Endothelial cell of umbilical vein (primary cell): ENCODE measurements at regions not wholly inside any gene's neighbourhood (a gene's known extent, or its start where the extent isn't known, plus 50 kb on each side); places are given as distances from the start of the nearest gene placed in this dataset.

Source experiments
- BruUV-seq: library from RNA; stranded (reverse); fragments of 400-500 nt; replicated peaks from 2 replicates; lab custom pipeline; 2021; lab: Mats Ljungman, UMichigan
- CTCF ChIA-PET: fragments of 300-600, 350-600 bp; sonication (Branson Sonifier 250); formaldehyde crosslinking; loops from one replicate; lab custom pipeline; 2021; ENCODE audit warnings: antibody characterized with exemption, inconsistent platforms; lab: Charles Lee
- POLR2A ChIA-PET: fragments of 300-600, 350-600 bp; sonication (Branson Sonifier 250); formaldehyde crosslinking; loops from one replicate; lab custom pipeline; 2021; ENCODE audit warnings: antibody characterized with exemption, inconsistent platforms; lab: Charles Lee
- DNase-seq: peaks from one replicate; pipeline ENCODE4 v3.0.0-alpha.2; 2011; ENCODE audit warnings: low read depth, low spot score
- FAIRE-seq: peaks from 2 replicates; lab custom pipeline; 2011; peaks lifted over from hg19 to GRCh38; lab: Jason Lieb, UNC
- H2AFZ ChIP-seq: 2 replicates; pipeline ENCODE4 v1.6.0; 2012; ENCODE audit warnings: low read depth, low read length, control low read depth, inconsistent platforms
- H3K27ac ChIP-seq: 2 replicates; pipeline ENCODE4 v1.5.1; 2011; ENCODE audit warnings: low read depth, mild to moderate bottlenecking, control low read depth, low read length, moderate library complexity; ENCODE audit not compliant: insufficient read depth
- H3K27me3 ChIP-seq, 2 experiments: 2 replicates each; pipeline versions ENCODE4 v1.6.0 to v1.6.1; 2011; ENCODE audit warnings: low read length in 2 of 2, mixed read lengths in 1 of 2; ENCODE audit not compliant: control insufficient read depth in 2 of 2, insufficient read depth in 2 of 2
- H3K36me3 ChIP-seq, 2 experiments: 2 replicates in 1 of 2; 3 replicates in 1 of 2; pipeline ENCODE4 v1.5.1; 2011; ENCODE audit warnings: low read length in 2 of 2, mild to moderate bottlenecking in 1 of 2, moderate library complexity in 1 of 2; ENCODE audit not compliant: control insufficient read depth in 2 of 2, insufficient read depth in 2 of 2; ENCODE audit errors: extremely low read depth in 1 of 2
- H3K4me1 ChIP-seq: 3 replicates; pipeline ENCODE4 v1.5.1; 2011; ENCODE audit warnings: mild to moderate bottlenecking, low read length; ENCODE audit not compliant: control insufficient read depth, insufficient read depth; ENCODE audit errors: extremely low read depth
- H3K4me2 ChIP-seq: 2 replicates; pipeline ENCODE4 v1.6.1; 2011; ENCODE audit warnings: low read length, control low read depth, mixed read lengths; ENCODE audit not compliant: insufficient read depth
- H3K4me3 ChIP-seq, 3 experiments: fragments of 200-600 bp in 1 of 3; sonication (generic), shearing (Covaris generic) in 1 of 3; replicated peaks in 1 of 3; 2 replicates each; pipeline ENCODE4 v1.5.1; 2011 to 2016; ENCODE audit warnings: control low read depth in 3 of 3, low read length in 3 of 3, mild to moderate bottlenecking in 2 of 3, inconsistent platforms in 1 of 3, low read depth in 1 of 3, moderate library complexity in 1 of 3; ENCODE audit not compliant: insufficient read depth in 1 of 3
- H3K79me2 ChIP-seq: 2 replicates; pipeline ENCODE4 v1.6.0; 2012; ENCODE audit warnings: low read length, inconsistent platforms; ENCODE audit not compliant: control insufficient read depth, insufficient read depth
- H3K9ac ChIP-seq: replicated peaks from 2 replicates; pipeline ENCODE3; 2011; ENCODE audit warnings: low read length, control low read depth; ENCODE audit not compliant: insufficient read depth; ENCODE audit errors: extremely low read depth
- H3K9me1 ChIP-seq: replicated peaks from 3 replicates; pipeline ENCODE4 v1.6.0; 2011; ENCODE audit warnings: mild to moderate bottlenecking, low read length; ENCODE audit not compliant: control insufficient read depth, insufficient read depth; ENCODE audit errors: extremely low read depth
- H3K9me3 ChIP-seq: replicated peaks from 2 replicates; pipeline ENCODE4 v1.5.1; 2012; ENCODE audit warnings: low read length, inconsistent platforms; ENCODE audit not compliant: control insufficient read depth, insufficient read depth
- H4K20me1 ChIP-seq: replicated peaks from 2 replicates; pipeline ENCODE3; 2011; ENCODE audit warnings: mild to moderate bottlenecking, low read length; ENCODE audit not compliant: control insufficient read depth, insufficient read depth; ENCODE audit errors: extremely low read depth
- EZH2 ChIP-seq: IDR thresholded peaks from 2 replicates; pipeline ENCODE4 v1.6.1; 2012; ENCODE audit warnings: borderline replicate concordance, low read depth, mild to moderate bottlenecking, moderate library complexity, low read length, inconsistent platforms; ENCODE audit not compliant: severe bottlenecking
- FOS ChIP-seq: IDR thresholded peaks from 2 replicates; pipeline ENCODE4 v1.6.1; 2011; ENCODE audit warnings: mild to moderate bottlenecking, low read length, moderate library complexity, borderline replicate concordance; ENCODE audit not compliant: insufficient read depth
- GATA2 ChIP-seq: IDR thresholded peaks from 2 replicates; pipeline ENCODE4 v1.7.0; 2011; ENCODE audit warnings: low read depth, mild to moderate bottlenecking, moderate library complexity, mixed read lengths, low read length; ENCODE audit not compliant: insufficient read length, insufficient read depth
- JUN ChIP-seq: IDR thresholded peaks from 2 replicates; pipeline ENCODE4 v1.6.1; 2011; ENCODE audit warnings: borderline replicate concordance, low read depth; ENCODE audit not compliant: insufficient read length, insufficient read depth
- MAX ChIP-seq: IDR thresholded peaks from 2 replicates; pipeline ENCODE4 v1.6.1; 2011; ENCODE audit not compliant: insufficient read depth, insufficient read length
- MYC ChIP-seq: IDR thresholded peaks from one replicate; pipeline ENCODE4 v1.6.1; 2011; ENCODE audit warnings: mild to moderate bottlenecking, low read depth, low read length
- dilution Hi-C: fragments of 300-500 bp; cut with MboI; formaldehyde crosslinking; loops from one replicate; pipeline ENCODE4 v1.15.0; 2019; ENCODE audit warnings: low sequenced_read_pairs; ENCODE audit not compliant: extremely low pct_ligation_motif_present
- intact Hi-C: fragments of 100-400 bp; cut with micrococcal nuclease; formaldehyde crosslinking; loops from one replicate; pipeline ENCODE4 v1.10.0; 2022
- TF ChIP-seq, protein P1 (sequence below), 2 donors: IDR thresholded peaks; 1 replicate in 1 of 2; 2 replicates in 1 of 2; pipeline ENCODE4 v1.5.1; 2011; ENCODE audit warnings: low read length in 2 of 2, mild to moderate bottlenecking in 2 of 2, moderate library complexity in 2 of 2, control low read depth in 1 of 2, inconsistent platforms in 1 of 2, low read depth in 1 of 2; ENCODE audit not compliant: insufficient read depth in 1 of 2; ENCODE audit errors: extremely low read depth in 1 of 2

DNA sequence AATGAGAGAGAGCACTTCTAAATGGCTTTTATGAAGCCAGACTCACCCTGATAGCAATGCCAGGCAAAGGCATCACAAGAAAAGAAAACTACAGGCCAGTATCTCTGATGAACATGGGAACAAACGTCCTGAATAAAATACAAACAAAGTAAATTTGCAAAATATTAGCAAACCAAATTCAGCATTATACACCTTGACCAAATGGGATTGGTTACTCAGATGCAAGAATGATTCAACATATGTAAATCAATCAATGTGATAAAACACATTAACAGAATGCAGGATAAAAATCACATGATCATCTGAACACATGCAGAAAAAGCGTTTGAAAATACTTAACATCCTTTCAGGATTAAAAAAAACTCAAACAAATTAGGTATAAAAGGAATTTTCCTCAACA lies 494.9 kb upstream of the CCDC54 start:
- DNase-seq (no peak), FAIRE-seq (no peak)
- CTCF ChIA-PET: interaction anchor here (1.0 kb wide), 1 partner anchor 10 kb away, joined by 3 read pairs; no protein-coding TSS in a partner anchor
- H3K36me3 ChIP-seq: no peaks in the 10 kb centered on the region
- H4K20me1 ChIP-seq: no peaks in the 10 kb centered on the region
- H3K4me3 ChIP-seq: no peak overlapping the region
- H2AFZ ChIP-seq: no peak overlapping the region
- H3K79me2 ChIP-seq: no peaks in the 10 kb centered on the region
- H3K27me3 ChIP-seq: no peaks in the 10 kb centered on the region
- H3K4me1 ChIP-seq: no peaks in the 10 kb centered on the region
- H3K9me3 ChIP-seq: no peaks in the 10 kb centered on the region
- no TSS peak for BruUV-seq
- POLR2A ChIA-PET: no interaction called here
- H3K9ac ChIP-seq: no peak overlapping the region
- no peak overlapping the region for H3K4me2 ChIP-seq
- intact Hi-C loops (no loop called here), dilution Hi-C loops (no loop called here)
- TF ChIP-seq MYC (no peak), EZH2 (no peak), MAX (no peak), FOS (no peak), JUN (no peak), GATA2 (no peak)
- TF ChIP-seq, protein P1, sequence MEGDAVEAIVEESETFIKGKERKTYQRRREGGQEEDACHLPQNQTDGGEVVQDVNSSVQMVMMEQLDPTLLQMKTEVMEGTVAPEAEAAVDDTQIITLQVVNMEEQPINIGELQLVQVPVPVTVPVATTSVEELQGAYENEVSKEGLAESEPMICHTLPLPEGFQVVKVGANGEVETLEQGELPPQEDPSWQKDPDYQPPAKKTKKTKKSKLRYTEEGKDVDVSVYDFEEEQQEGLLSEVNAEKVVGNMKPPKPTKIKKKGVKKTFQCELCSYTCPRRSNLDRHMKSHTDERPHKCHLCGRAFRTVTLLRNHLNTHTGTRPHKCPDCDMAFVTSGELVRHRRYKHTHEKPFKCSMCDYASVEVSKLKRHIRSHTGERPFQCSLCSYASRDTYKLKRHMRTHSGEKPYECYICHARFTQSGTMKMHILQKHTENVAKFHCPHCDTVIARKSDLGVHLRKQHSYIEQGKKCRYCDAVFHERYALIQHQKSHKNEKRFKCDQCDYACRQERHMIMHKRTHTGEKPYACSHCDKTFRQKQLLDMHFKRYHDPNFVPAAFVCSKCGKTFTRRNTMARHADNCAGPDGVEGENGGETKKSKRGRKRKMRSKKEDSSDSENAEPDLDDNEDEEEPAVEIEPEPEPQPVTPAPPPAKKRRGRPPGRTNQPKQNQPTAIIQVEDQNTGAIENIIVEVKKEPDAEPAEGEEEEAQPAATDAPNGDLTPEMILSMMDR (IDR thresholded peaks at IDR 0.05; ENCODE audit: extremely low read depth in 1 of 2, insufficient read depth in 1 of 2, low read depth in 1 of 2, low read length in 2 of 2): no peak
- H3K9me1 ChIP-seq: no peaks in the 10 kb centered on the region
- no peak overlapping the region for H3K27ac ChIP-seq
